HepG2 (cell line): ENCODE measurements at regions not wholly inside any gene's neighbourhood (a gene's known extent, or its start where the extent isn't known, plus 50 kb on each side); places are given as distances from the start of the nearest gene placed in this dataset.
"Not testable (repeated sequence)": the region's sequence is repeated elsewhere in the genome, so short reads cannot be mapped to it uniquely, and the experiment has no call there.

Experiments
- ATAC-seq: fragments of 200-7000 bp; cut with Tn5 transposase; 3 replicates; pipeline ENCODE4 v1.9.1; 2020; ENCODE audit warnings: mild to moderate bottlenecking, moderate library complexity
- BruUV-seq: library from RNA; stranded (reverse); fragments of 400-500 nt; replicated peaks from 2 replicates; lab custom pipeline; 2021; lab: Mats Ljungman, UMichigan
- CTCF ChIA-PET: fragments of 300-600 bp; formaldehyde crosslinking; extraction: SDS; loops from one replicate; lab custom pipeline; 2021; ENCODE audit warnings: low total read pairs, inconsistent platforms, low intra/inter-chr PET ratio; lab: Yijun Ruan, JAX
- POLR2A ChIA-PET: fragments of 350-600 bp; sonication (Branson Sonifier 250); formaldehyde crosslinking; loops from one replicate; lab custom pipeline; 2020; ENCODE audit warnings: antibody characterized with exemption, inconsistent platforms; lab: Yijun Ruan, JAX
- DNase-seq: peaks from one replicate; pipeline ENCODE4 v3.0.0-alpha.2; 2015; ENCODE audit warnings: low spot score
- FAIRE-seq: peaks from 3 replicates; lab custom pipeline; 2011; peaks lifted over from hg19 to GRCh38; lab: Jason Lieb, UNC
- H2AFZ ChIP-seq: one replicate; pipeline ENCODE4 v1.6.1; 2011; ENCODE audit warnings: low read length, inconsistent platforms
- H3K27ac ChIP-seq: fragments of 300-600 bp; 3 replicates; pipeline ENCODE4 v1.8.0; 2011; ENCODE audit warnings: mixed run types, mild to moderate bottlenecking, mixed read lengths, low read length, inconsistent platforms; ENCODE audit not compliant: insufficient read depth; ENCODE audit errors: extremely low read length
- H3K27me3 ChIP-seq, 2 experiments: fragments of 200-600 bp in 1 of 2; 2 replicates in 1 of 2; 3 replicates in 1 of 2; pipeline versions ENCODE4 v1.6.0 to v1.8.0; 2011; ENCODE audit warnings: low read length in 2 of 2, mild to moderate bottlenecking in 2 of 2, moderate library complexity in 2 of 2, inconsistent platforms in 1 of 2; ENCODE audit not compliant: insufficient read depth in 2 of 2, control insufficient read depth in 1 of 2
- H3K36me3 ChIP-seq, 2 experiments: fragments of 200-600 bp in 1 of 2; replicated peaks in 1 of 2; 2 replicates in 1 of 2; 3 replicates in 1 of 2; pipeline versions ENCODE4 v1.5.1 to v1.8.0; 2011; ENCODE audit warnings: low read length in 2 of 2, inconsistent platforms in 1 of 2; ENCODE audit not compliant: insufficient read depth in 2 of 2, control insufficient read depth in 1 of 2
- H3K4me1 ChIP-seq: 2 replicates; pipeline ENCODE4 v1.5.1; 2012; ENCODE audit warnings: low read length, inconsistent platforms; ENCODE audit not compliant: insufficient read depth
- H3K4me2 ChIP-seq: 2 replicates; pipeline ENCODE4 v1.6.0; 2011; ENCODE audit warnings: low read depth, low read length, inconsistent platforms
- H3K4me3 ChIP-seq, 3 experiments: fragments of 200-600 bp in 1 of 3; sonication (generic), shearing (Covaris generic) in 1 of 3; replicated peaks in 1 of 3; 2 replicates each; pipeline ENCODE4 v1.5.1; 2011 to 2016; ENCODE audit warnings: low read length in 3 of 3, inconsistent platforms in 2 of 3, low read depth in 2 of 3, mild to moderate bottlenecking in 2 of 3, control low read depth in 1 of 3, mixed read lengths in 1 of 3; ENCODE audit not compliant: insufficient read depth in 1 of 3
- H3K79me2 ChIP-seq: one replicate; pipeline ENCODE4 v1.6.1; 2011; ENCODE audit warnings: low read length, inconsistent platforms; ENCODE audit not compliant: insufficient read depth
- H3K9ac ChIP-seq: 2 replicates; pipeline ENCODE4 v1.6.0; 2011; ENCODE audit warnings: mild to moderate bottlenecking, low read depth, low read length, inconsistent platforms; ENCODE audit not compliant: insufficient read depth
- H3K9me3 ChIP-seq: 2 replicates; pipeline ENCODE4 v1.5.1; 2012; ENCODE audit warnings: mild to moderate bottlenecking, low read length
- H4K20me1 ChIP-seq: 2 replicates; pipeline ENCODE4 v1.6.0; 2011; ENCODE audit warnings: inconsistent platforms, mild to moderate bottlenecking, low read length, moderate library complexity; ENCODE audit not compliant: insufficient read depth
- CREB3 ChIP-seq: sonication (generic); formaldehyde crosslinking; IDR thresholded peaks from 2 replicates; pipeline ENCODE4 v1.5.0; 2020; ENCODE audit warnings: missing genetic modification reagents
- GPBP1L1 ChIP-seq: sonication (generic); formaldehyde crosslinking; IDR thresholded peaks from 2 replicates; pipeline ENCODE4 v1.5.0; 2020; ENCODE audit warnings: mild to moderate bottlenecking, missing genetic modification reagents
- MTF1 ChIP-seq: sonication (generic); formaldehyde crosslinking; IDR thresholded peaks from 2 replicates; pipeline ENCODE4 v1.5.0; 2020; ENCODE audit warnings: missing genetic modification reagents
- RELA ChIP-seq: sonication (generic); formaldehyde crosslinking; IDR thresholded peaks from 2 replicates; pipeline ENCODE4 v1.4.0; 2020; ENCODE audit warnings: missing genetic modification reagents
- REPIN1 ChIP-seq: sonication (generic); formaldehyde crosslinking; IDR thresholded peaks from 2 replicates; pipeline ENCODE4 v1.8.0; 2022; ENCODE audit warnings: missing genetic modification reagents, low read depth, mild to moderate bottlenecking, borderline replicate concordance
- RXRB ChIP-seq: IDR thresholded peaks from 2 replicates; pipeline ENCODE4 v1.6.1; 2016; ENCODE audit warnings: borderline replicate concordance, missing genetic modification reagents, missing compliant biosample characterization
- SMYD3 ChIP-seq: sonication (generic); formaldehyde crosslinking; IDR thresholded peaks from 2 replicates; pipeline ENCODE4 v1.8.1; 2023; ENCODE audit warnings: mild to moderate bottlenecking, missing genetic modification reagents
- YEATS2 ChIP-seq: sonication (generic); formaldehyde crosslinking; IDR thresholded peaks from 2 replicates; pipeline ENCODE4 v1.4.0; 2020; ENCODE audit warnings: missing genetic modification reagents, borderline replicate concordance
- ZBTB7A ChIP-seq: sonication (generic); formaldehyde crosslinking; IDR thresholded peaks from 2 replicates; pipeline ENCODE4 v1.8.0; 2022; ENCODE audit warnings: mild to moderate bottlenecking, missing genetic modification reagents
- ZNF503 ChIP-seq: sonication (generic); formaldehyde crosslinking; IDR thresholded peaks from 2 replicates; pipeline ENCODE4 v1.4.0; 2020; ENCODE audit warnings: missing genetic modification reagents
- ZNF569 ChIP-seq: sonication (generic); formaldehyde crosslinking; IDR thresholded peaks from 2 replicates; pipeline ENCODE4 v1.5.0; 2020; ENCODE audit warnings: mild to moderate bottlenecking, missing genetic modification reagents, moderate library complexity, borderline replicate concordance
- ZNF746 ChIP-seq: sonication (generic); formaldehyde crosslinking; IDR thresholded peaks from 2 replicates; pipeline ENCODE4 v1.8.0; 2022; ENCODE audit warnings: mild to moderate bottlenecking, missing genetic modification reagents
- WGBS: methylation state at CpG from one replicate; pipeline ENCODE4 v1.1.6; 2017; ENCODE audit warnings: low lambda C conversion rate; 5-methylcytosine and 5-hydroxymethylcytosine counted together
- in situ Hi-C: cut with HindIII; loops from 2 replicates; pipeline ENCODE4 v1.10.0; 2017; ENCODE audit warnings: low pct_unique_long_range_greater_than_20kb; ENCODE audit not compliant: extremely low pct_ligation_motif_present
- intact Hi-C: fragments of 100-400 bp; cut with micrococcal nuclease; formaldehyde crosslinking; loops from one replicate; pipeline ENCODE4 v1.10.0; 2022; ENCODE audit not compliant: unreplicated experiment
- TF ChIP-seq, protein P1 (sequence below): IDR thresholded peaks from 2 replicates; pipeline ENCODE4 v1.6.1; 2016; ENCODE audit warnings: low read depth
- TF ChIP-seq, protein P2 (sequence below): IDR thresholded peaks from 2 replicates; pipeline ENCODE4 v1.6.1; 2016; ENCODE audit warnings: missing compliant biosample characterization, missing genetic modification reagents, borderline replicate concordance

DNA sequence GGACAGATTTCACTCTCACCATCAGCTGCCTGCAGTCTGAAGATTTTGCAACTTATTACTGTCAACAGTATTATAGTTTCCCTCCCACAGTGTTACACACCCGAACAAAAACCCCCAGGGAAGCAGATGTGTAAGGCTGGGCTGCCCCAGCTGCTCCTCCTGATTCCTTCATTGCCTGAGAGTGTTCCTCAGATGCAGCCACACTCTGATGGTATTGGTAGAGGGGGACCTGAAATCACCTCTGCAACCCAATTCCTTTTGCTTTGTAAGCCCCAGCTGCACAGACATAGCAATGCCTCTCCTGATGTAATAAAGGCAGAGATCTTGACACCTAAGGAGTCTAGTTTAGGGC is 1529.8 kb downstream of the RPIA start:
- Histone ChIP-seq H3K79me2 (no peaks in the 10 kb centered on the region), H4K20me1 (no peaks in the 10 kb centered on the region), H3K4me1 (no peaks in the 10 kb centered on the region), H3K27me3 (no peaks in the 10 kb centered on the region), H3K9ac (no peak overlapping the region), H3K4me2 (no peak overlapping the region), H3K36me3 (no peaks in the 10 kb centered on the region), H3K4me3 (no peak overlapping the region), H3K27ac (no peak overlapping the region), H2AFZ (no peak overlapping the region), H3K9me3 (no peaks in the 10 kb centered on the region)
- intact Hi-C loops (no loop called here), in situ Hi-C loops (no loop called here)
- DNase-seq (no peak), ATAC-seq (no peak), FAIRE-seq (no peak)
- POLR2A ChIA-PET: no interaction called here
- CTCF ChIA-PET: no interaction called here
- TF ChIP-seq ZNF503 (CRISPR knock-in tag) (no peak), GPBP1L1 (CRISPR knock-in tag) (no peak), MTF1 (CRISPR knock-in tag) (no peak), RXRB (CRISPR knock-in tag) (no peak), REPIN1 (CRISPR knock-in tag) (no peak), YEATS2 (CRISPR knock-in tag) (no peak), ZNF569 (CRISPR knock-in tag) (no peak), RELA (CRISPR knock-in tag) (no peak), ZNF746 (no peak), SMYD3 (CRISPR knock-in tag) (no peak), CREB3 (CRISPR knock-in tag) (no peak), ZBTB7A (CRISPR knock-in tag) (no peak)
- TF ChIP-seq, protein P1, sequence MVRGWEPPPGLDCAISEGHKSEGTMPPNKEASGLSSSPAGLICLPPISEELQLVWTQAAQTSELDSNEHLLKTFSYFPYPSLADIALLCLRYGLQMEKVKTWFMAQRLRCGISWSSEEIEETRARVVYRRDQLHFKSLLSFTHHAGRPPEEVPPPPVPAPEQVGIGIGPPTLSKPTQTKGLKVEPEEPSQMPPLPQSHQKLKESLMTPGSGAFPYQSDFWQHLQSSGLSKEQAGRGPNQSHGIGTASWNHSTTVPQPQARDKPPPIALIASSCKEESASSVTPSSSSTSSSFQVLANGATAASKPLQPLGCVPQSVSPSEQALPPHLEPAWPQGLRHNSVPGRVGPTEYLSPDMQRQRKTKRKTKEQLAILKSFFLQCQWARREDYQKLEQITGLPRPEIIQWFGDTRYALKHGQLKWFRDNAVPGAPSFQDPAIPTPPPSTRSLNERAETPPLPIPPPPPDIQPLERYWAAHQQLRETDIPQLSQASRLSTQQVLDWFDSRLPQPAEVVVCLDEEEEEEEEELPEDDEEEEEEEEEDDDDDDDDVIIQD (CRISPR knock-in tag): no peak
- TF ChIP-seq, protein P2, sequence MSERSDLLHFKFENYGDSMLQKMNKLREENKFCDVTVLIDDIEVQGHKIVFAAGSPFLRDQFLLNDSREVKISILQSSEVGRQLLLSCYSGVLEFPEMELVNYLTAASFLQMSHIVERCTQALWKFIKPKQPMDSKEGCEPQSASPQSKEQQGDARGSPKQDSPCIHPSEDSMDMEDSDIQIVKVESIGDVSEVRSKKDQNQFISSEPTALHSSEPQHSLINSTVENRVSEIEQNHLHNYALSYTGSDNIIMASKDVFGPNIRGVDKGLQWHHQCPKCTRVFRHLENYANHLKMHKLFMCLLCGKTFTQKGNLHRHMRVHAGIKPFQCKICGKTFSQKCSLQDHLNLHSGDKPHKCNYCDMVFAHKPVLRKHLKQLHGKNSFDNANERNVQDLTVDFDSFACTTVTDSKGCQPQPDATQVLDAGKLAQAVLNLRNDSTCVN (CRISPR knock-in tag): no peak
- 0% methylated on average over 1 of the region's 1 CpG for WGBS
- BruUV-seq: no TSS peak

DNA sequence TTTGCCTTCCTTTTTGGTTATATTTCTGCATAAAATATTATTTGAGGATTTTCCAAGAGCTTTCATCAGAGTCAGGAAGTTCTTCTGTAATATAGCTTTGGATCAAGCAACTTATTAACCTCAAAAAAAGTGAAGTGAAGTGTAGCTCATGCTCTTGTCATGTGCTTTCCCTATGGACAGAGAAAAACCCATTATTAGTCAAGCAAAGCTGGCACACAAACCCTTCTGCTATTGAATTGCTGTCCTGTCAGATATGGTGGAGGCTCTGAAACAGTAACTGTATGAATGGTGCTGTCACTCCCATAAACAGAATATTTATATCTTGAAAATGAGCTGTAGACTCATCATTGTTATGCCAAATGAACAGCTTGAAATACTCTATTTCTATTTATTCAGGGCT is 1533.3 kb downstream of the RPIA start:
- H3K4me2 ChIP-seq, ATAC-seq, CTCF ChIA-PET, H3K27ac ChIP-seq, H3K4me3 ChIP-seq, H3K27me3 ChIP-seq, in situ Hi-C loops, H3K36me3 ChIP-seq, POLR2A ChIA-PET, H3K9me3 ChIP-seq, H3K9ac ChIP-seq, H3K4me1 ChIP-seq, FAIRE-seq, H3K79me2 ChIP-seq, BruUV-seq, H4K20me1 ChIP-seq, DNase-seq, H2AFZ ChIP-seq, intact Hi-C loops: not testable (repeated sequence)
